IMR-90 (cell line): ENCODE measurements at regions not wholly inside any gene's neighbourhood (a gene's known extent, or its start where the extent isn't known, plus 50 kb on each side); places are given as distances from the start of the nearest gene placed in this dataset.

Experiments
- ATAC-seq: fragments of 200-7000 bp; cut with Tn5 transposase; 2 replicates; pipeline ENCODE4 v1.9.1; 2020; ENCODE audit warnings: low read depth, mild to moderate bottlenecking, moderate library complexity
- BruUV-seq: library from RNA; stranded (reverse); fragments of 400-500 nt; replicated peaks from 2 replicates; lab custom pipeline; 2021; lab: Mats Ljungman, UMichigan
- CTCF ChIA-PET: fragments of 300-600 bp; formaldehyde crosslinking; extraction: SDS; loops from one replicate; lab custom pipeline; 2021; ENCODE audit warnings: antibody characterized with exemption; lab: Yijun Ruan, JAX
- POLR2A ChIA-PET: fragments of 300-600 bp; sonication (Branson Sonifier 250); formaldehyde crosslinking; loops from one replicate; lab custom pipeline; 2022; ENCODE audit warnings: antibody characterized with exemption; ENCODE audit not compliant: unreplicated experiment; lab: Charles Lee
- DNase-seq: peaks from one replicate; pipeline ENCODE4 v3.0.0; 2013
- H2AFZ ChIP-seq: replicated peaks from 2 replicates; pipeline ENCODE3; 2013; ENCODE audit warnings: low read length, mild to moderate bottlenecking; ENCODE audit not compliant: poor library complexity
- H2AK5ac ChIP-seq: 2 replicates; pipeline ENCODE4 v1.6.1; 2013; ENCODE audit warnings: low read depth, low read length, inconsistent platforms
- H2AK9ac ChIP-seq: replicated peaks from 2 replicates; pipeline ENCODE3; 2013; ENCODE audit warnings: mild to moderate bottlenecking, low read depth, low read length, moderate library complexity; ENCODE audit not compliant: poor library complexity
- H2BK120ac ChIP-seq: 2 replicates; pipeline ENCODE4 v1.6.1; 2013; ENCODE audit warnings: low read depth, low read length, inconsistent platforms
- H2BK15ac ChIP-seq: 3 replicates; pipeline ENCODE4 v1.6.1; 2013; ENCODE audit warnings: low read depth, low read length, inconsistent platforms
- H2BK20ac ChIP-seq: 2 replicates; pipeline ENCODE4 v1.6.1; 2013; ENCODE audit warnings: low read depth, mild to moderate bottlenecking, inconsistent platforms, low read length, moderate library complexity
- H2BK5ac ChIP-seq: 2 replicates; pipeline ENCODE4 v1.6.1; 2013; ENCODE audit warnings: mild to moderate bottlenecking, low read depth, low read length, inconsistent platforms; ENCODE audit not compliant: poor library complexity, severe bottlenecking
- H3K14ac ChIP-seq: replicated peaks from 2 replicates; pipeline ENCODE4 v1.6.1; 2013; ENCODE audit warnings: low read depth, low read length, inconsistent platforms
- H3K18ac ChIP-seq: 2 replicates; pipeline ENCODE4 v1.6.1; 2013; ENCODE audit warnings: low read depth, low read length, control low read depth
- H3K23ac ChIP-seq: 2 replicates; pipeline ENCODE4 v1.6.1; 2013; ENCODE audit warnings: low read depth, low read length, inconsistent platforms
- H3K27ac ChIP-seq: 2 replicates; pipeline ENCODE4 v1.5.1; 2013; ENCODE audit warnings: mild to moderate bottlenecking, control low read depth, low read length; ENCODE audit not compliant: insufficient read depth
- H3K27me3 ChIP-seq: 2 replicates; pipeline ENCODE4 v1.6.1; 2013; ENCODE audit warnings: low read length; ENCODE audit not compliant: control insufficient read depth, insufficient read depth
- H3K36me3 ChIP-seq: 2 replicates; pipeline ENCODE4 v1.6.1; 2013; ENCODE audit warnings: low read length, mixed read lengths; ENCODE audit not compliant: control insufficient read depth, insufficient read depth
- H3K4ac ChIP-seq: 2 replicates; pipeline ENCODE4 v1.6.1; 2013; ENCODE audit warnings: low read depth, low read length, inconsistent platforms
- H3K4me1 ChIP-seq: 2 replicates; pipeline ENCODE4 v1.6.1; 2013; ENCODE audit warnings: low read length, mixed read lengths; ENCODE audit not compliant: control insufficient read depth, insufficient read depth
- H3K4me2 ChIP-seq: 2 replicates; pipeline ENCODE4 v1.6.1; 2013; ENCODE audit warnings: low read depth, mild to moderate bottlenecking, control low read depth, low read length, moderate library complexity
- H3K4me3 ChIP-seq: 2 replicates; pipeline ENCODE4 v1.5.1; 2013; ENCODE audit warnings: low read depth, mild to moderate bottlenecking, control low read depth, low read length, moderate library complexity; ENCODE audit not compliant: insufficient read depth
- H3K56ac ChIP-seq: 2 replicates; pipeline ENCODE4 v1.6.1; 2013; ENCODE audit warnings: low read length, inconsistent platforms; ENCODE audit not compliant: insufficient read depth; ENCODE audit errors: extremely low read depth
- H3K79me1 ChIP-seq, 2 experiments: 2 replicates each; pipeline ENCODE4 v1.6.1; 2013; ENCODE audit warnings: low read length in 2 of 2, inconsistent platforms in 1 of 2, low read depth in 1 of 2
- H3K9ac ChIP-seq: 2 replicates; pipeline ENCODE4 v1.6.1; 2013; ENCODE audit warnings: low read depth, low read length, control low read depth
- H3K9me1 ChIP-seq: 2 replicates; pipeline ENCODE4 v1.6.1; 2013; ENCODE audit warnings: low read length, inconsistent platforms; ENCODE audit not compliant: insufficient read depth
- H3K9me3 ChIP-seq: 2 replicates; pipeline ENCODE4 v1.6.1; 2013; ENCODE audit warnings: low read length; ENCODE audit not compliant: control insufficient read depth, insufficient read depth
- H4K20me1 ChIP-seq: 2 replicates; pipeline ENCODE4 v1.6.1; 2013; ENCODE audit warnings: low read length, inconsistent platforms; ENCODE audit not compliant: insufficient read depth
- H4K5ac ChIP-seq: 2 replicates; pipeline ENCODE4 v1.6.1; 2013; ENCODE audit warnings: mild to moderate bottlenecking, low read depth, low read length, control low read depth
- H4K8ac ChIP-seq, 2 experiments: 2 replicates each; pipeline ENCODE4 v1.6.1; 2013; ENCODE audit warnings: low read depth in 2 of 2, low read length in 2 of 2, control low read depth in 1 of 2, inconsistent platforms in 1 of 2
- H4K91ac ChIP-seq: 2 replicates; pipeline ENCODE4 v1.6.1; 2013; ENCODE audit warnings: low read depth, low read length, inconsistent platforms; ENCODE audit not compliant: insufficient read depth
- CEBPB ChIP-seq: IDR thresholded peaks from 2 replicates; pipeline ENCODE4 v1.6.1; 2012; ENCODE audit warnings: low read depth, low read length, improper control_type of control experiment
- CHD1 ChIP-seq: IDR thresholded peaks from 2 replicates; pipeline ENCODE4 v1.6.1; 2012; ENCODE audit warnings: low read depth, low read length, improper control_type of control experiment
- FOS ChIP-seq: fragments of 150-350 bp; IDR thresholded peaks from 2 replicates; pipeline ENCODE4 v1.6.1; 2016; ENCODE audit warnings: low read depth, low read length
- MAFK ChIP-seq: IDR thresholded peaks from 2 replicates; pipeline ENCODE4 v1.6.1; 2012; ENCODE audit warnings: low read depth, low read length, improper control_type of control experiment
- MAZ ChIP-seq: IDR thresholded peaks from 2 replicates; pipeline ENCODE4 v1.6.1; 2012; ENCODE audit warnings: low read depth, mild to moderate bottlenecking, low read length, improper control_type of control experiment, moderate library complexity, borderline replicate concordance
- MXI1 ChIP-seq: IDR thresholded peaks from 2 replicates; pipeline ENCODE4 v1.6.1; 2012; ENCODE audit warnings: low read depth, mild to moderate bottlenecking, low read length, moderate library complexity, borderline replicate concordance
- NFE2L2 ChIP-seq: fragments of 150-350 bp; IDR thresholded peaks from 2 replicates; pipeline ENCODE4 v1.6.1; 2016; ENCODE audit warnings: low read depth, mild to moderate bottlenecking, low read length
- POLR2A ChIP-seq: IDR thresholded peaks from 2 replicates; pipeline ENCODE4 v1.6.1; 2012; ENCODE audit warnings: mild to moderate bottlenecking, low read depth, low read length
- RCOR1 ChIP-seq: IDR thresholded peaks from 2 replicates; pipeline ENCODE4 v1.6.1; 2012; ENCODE audit warnings: mild to moderate bottlenecking, low read length, improper control_type of control experiment; ENCODE audit not compliant: insufficient replicate concordance
- RFX5 ChIP-seq: IDR thresholded peaks from 2 replicates; pipeline ENCODE4 v1.8.0; 2012; ENCODE audit warnings: low read depth, mild to moderate bottlenecking, low read length, moderate library complexity
- SMC3 ChIP-seq: fragments of 150-350 bp; IDR thresholded peaks from 2 replicates; pipeline ENCODE4 v1.6.1; 2016; ENCODE audit warnings: low read depth, mild to moderate bottlenecking, antibody characterized with exemption, low read length, moderate library complexity
- WGBS, 2 experiments: methylation state at CpG; one replicate each; pipeline versions ENCODE4 v1.1.5 to v1.1.7; 2013; ENCODE audit warnings: missing lambda C conversion rate in 2 of 2; ENCODE audit not compliant: insufficient read length in 1 of 2; ENCODE audit errors: extremely low coverage in 2 of 2; 5-methylcytosine and 5-hydroxymethylcytosine counted together
- dilution Hi-C: fragments of 300-500 bp; cut with HindIII; formaldehyde crosslinking; loops from one replicate; pipeline ENCODE4 v1.14.3; 2018; ENCODE audit warnings: low sequenced_read_pairs; ENCODE audit not compliant: unreplicated experiment
- in situ Hi-C: fragments of 300-500 bp; cut with MboI; formaldehyde crosslinking; loops from 3 replicates; pipeline ENCODE4 v1.14.3; 2019; ENCODE audit warnings: low sequenced_read_pairs, inconsistent platforms, mixed read lengths
- intact Hi-C: fragments of 100-400 bp; cut with micrococcal nuclease; formaldehyde crosslinking; loops from 2 replicates; pipeline ENCODE4 v1.10.0; 2022
- TF ChIP-seq, protein P1 (sequence below): fragments of 150-350 bp; IDR thresholded peaks from 2 replicates; pipeline ENCODE4 v1.6.1; 2017; ENCODE audit warnings: mild to moderate bottlenecking, antibody characterized with exemption, low read length, low read depth
- TF ChIP-seq, protein P2 (sequence below): fragments of 150-350 bp; IDR thresholded peaks from 2 replicates; pipeline ENCODE4 v1.6.1; 2016; ENCODE audit warnings: low read depth, mild to moderate bottlenecking, low read length, moderate library complexity, borderline replicate concordance
- TF ChIP-seq, protein P3 (sequence below): conservative IDR thresholded peaks from 2 replicates; pipeline ENCODE4 v1.5.1; 2012; ENCODE audit warnings: mild to moderate bottlenecking, low read depth, low read length, improper control_type of control experiment

DNA sequence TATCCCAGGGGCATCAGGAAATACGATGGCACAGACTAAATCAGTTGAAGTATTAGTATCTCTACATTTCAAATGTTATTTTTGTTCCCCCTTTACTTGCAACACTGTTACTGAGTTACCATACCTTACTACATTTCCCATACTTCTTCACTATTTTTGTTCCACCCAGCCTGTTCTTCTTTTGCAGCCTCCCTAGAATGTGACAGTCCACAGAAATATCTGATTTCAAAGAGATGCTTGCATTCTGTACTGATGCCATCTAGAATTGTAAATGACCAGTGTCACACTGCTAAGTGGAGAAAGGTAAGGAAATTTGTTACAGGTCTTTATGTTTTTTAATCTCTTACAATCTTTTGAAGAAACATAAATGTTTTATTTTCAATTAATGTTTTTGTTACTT is 279.9 kb downstream of the CCER1 start:
- no peak for TF ChIP-seq RCOR1
- TF ChIP-seq NFE2L2, result no peak
- no peak for TF ChIP-seq MAZ
- TF ChIP-seq FOS, result no peak
- TF ChIP-seq, protein P1, sequence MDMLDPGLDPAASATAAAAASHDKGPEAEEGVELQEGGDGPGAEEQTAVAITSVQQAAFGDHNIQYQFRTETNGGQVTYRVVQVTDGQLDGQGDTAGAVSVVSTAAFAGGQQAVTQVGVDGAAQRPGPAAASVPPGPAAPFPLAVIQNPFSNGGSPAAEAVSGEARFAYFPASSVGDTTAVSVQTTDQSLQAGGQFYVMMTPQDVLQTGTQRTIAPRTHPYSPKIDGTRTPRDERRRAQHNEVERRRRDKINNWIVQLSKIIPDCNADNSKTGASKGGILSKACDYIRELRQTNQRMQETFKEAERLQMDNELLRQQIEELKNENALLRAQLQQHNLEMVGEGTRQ, result no peak
- TF ChIP-seq SMC3, result no peak
- no peak for TF ChIP-seq MXI1
- TF ChIP-seq, protein P2, sequence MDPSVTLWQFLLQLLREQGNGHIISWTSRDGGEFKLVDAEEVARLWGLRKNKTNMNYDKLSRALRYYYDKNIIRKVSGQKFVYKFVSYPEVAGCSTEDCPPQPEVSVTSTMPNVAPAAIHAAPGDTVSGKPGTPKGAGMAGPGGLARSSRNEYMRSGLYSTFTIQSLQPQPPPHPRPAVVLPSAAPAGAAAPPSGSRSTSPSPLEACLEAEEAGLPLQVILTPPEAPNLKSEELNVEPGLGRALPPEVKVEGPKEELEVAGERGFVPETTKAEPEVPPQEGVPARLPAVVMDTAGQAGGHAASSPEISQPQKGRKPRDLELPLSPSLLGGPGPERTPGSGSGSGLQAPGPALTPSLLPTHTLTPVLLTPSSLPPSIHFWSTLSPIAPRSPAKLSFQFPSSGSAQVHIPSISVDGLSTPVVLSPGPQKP, result no peak
- no peak for TF ChIP-seq RFX5
- TF ChIP-seq CEBPB, result no peak
- no peak for TF ChIP-seq MAFK
- no peak for TF ChIP-seq POLR2A
- TF ChIP-seq, protein P3, sequence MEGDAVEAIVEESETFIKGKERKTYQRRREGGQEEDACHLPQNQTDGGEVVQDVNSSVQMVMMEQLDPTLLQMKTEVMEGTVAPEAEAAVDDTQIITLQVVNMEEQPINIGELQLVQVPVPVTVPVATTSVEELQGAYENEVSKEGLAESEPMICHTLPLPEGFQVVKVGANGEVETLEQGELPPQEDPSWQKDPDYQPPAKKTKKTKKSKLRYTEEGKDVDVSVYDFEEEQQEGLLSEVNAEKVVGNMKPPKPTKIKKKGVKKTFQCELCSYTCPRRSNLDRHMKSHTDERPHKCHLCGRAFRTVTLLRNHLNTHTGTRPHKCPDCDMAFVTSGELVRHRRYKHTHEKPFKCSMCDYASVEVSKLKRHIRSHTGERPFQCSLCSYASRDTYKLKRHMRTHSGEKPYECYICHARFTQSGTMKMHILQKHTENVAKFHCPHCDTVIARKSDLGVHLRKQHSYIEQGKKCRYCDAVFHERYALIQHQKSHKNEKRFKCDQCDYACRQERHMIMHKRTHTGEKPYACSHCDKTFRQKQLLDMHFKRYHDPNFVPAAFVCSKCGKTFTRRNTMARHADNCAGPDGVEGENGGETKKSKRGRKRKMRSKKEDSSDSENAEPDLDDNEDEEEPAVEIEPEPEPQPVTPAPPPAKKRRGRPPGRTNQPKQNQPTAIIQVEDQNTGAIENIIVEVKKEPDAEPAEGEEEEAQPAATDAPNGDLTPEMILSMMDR, result no peak
- no peak for TF ChIP-seq CHD1
- no peak overlapping the region for H4K91ac ChIP-seq
- H3K9ac ChIP-seq, result no peak overlapping the region
- H3K9me1 ChIP-seq, result no peaks in the 10 kb centered on the region
- H3K18ac ChIP-seq, result no peak overlapping the region
- no peaks in the 10 kb centered on the region for H3K79me1 ChIP-seq
- DNase-seq (no peak), ATAC-seq (no peak)
- H3K14ac ChIP-seq, result no peak overlapping the region
- ChIA-PET POLR2A (no interaction called here), CTCF (no interaction called here)
- no peaks in the 10 kb centered on the region for H3K36me3 ChIP-seq
- dilution Hi-C loops (no loop called here), intact Hi-C loops (no loop called here), in situ Hi-C loops (no loop called here)
- H3K27me3 ChIP-seq, result no peaks in the 10 kb centered on the region
- H2BK20ac ChIP-seq, result no peak overlapping the region
- H4K5ac ChIP-seq, result no peak overlapping the region
- no peak overlapping the region for H2BK15ac ChIP-seq
- H2AK9ac ChIP-seq, result no peak overlapping the region
- H3K4me1 ChIP-seq, result no peaks in the 10 kb centered on the region
- no peak overlapping the region for H2AK5ac ChIP-seq
- H3K4ac ChIP-seq, result no peak overlapping the region
- no peak overlapping the region for H3K4me3 ChIP-seq
- H2BK5ac ChIP-seq, result no peak overlapping the region
- H3K27ac ChIP-seq, result no peak overlapping the region
- H3K23ac ChIP-seq, result no peak overlapping the region
- H3K4me2 ChIP-seq, result no peak overlapping the region
- H2AFZ ChIP-seq, result no peak overlapping the region
- H3K9me3 ChIP-seq, result no peaks in the 10 kb centered on the region
- H3K56ac ChIP-seq, result no peak overlapping the region
- no peaks in the 10 kb centered on the region for H4K20me1 ChIP-seq
- H2BK120ac ChIP-seq, result no peak overlapping the region
- no peak overlapping the region for H4K8ac ChIP-seq
- no TSS peak for BruUV-seq
- no CpG with 5 or more reads among the region's 1 CpG for WGBS, 2 experiments
